Endothelial cell of umbilical vein (primary cell): ENCODE measurements at regions not wholly inside any gene's neighbourhood (a gene's known extent, or its start where the extent isn't known, plus 50 kb on each side); places are given as distances from the start of the nearest gene placed in this dataset.

ENCODE experiments used
- CTCF ChIP-seq, 2 donors: IDR thresholded peaks; 1 replicate in 1 of 2; 2 replicates in 1 of 2; pipeline ENCODE4 v1.5.1; 2011; ENCODE audit warnings: low read length in 2 of 2, mild to moderate bottlenecking in 2 of 2, moderate library complexity in 2 of 2, control low read depth in 1 of 2, inconsistent platforms in 1 of 2, low read depth in 1 of 2; ENCODE audit not compliant: insufficient read depth in 1 of 2; ENCODE audit errors: extremely low read depth in 1 of 2
- GATA2 ChIP-seq: IDR thresholded peaks from 2 replicates; pipeline ENCODE4 v1.7.0; 2011; ENCODE audit warnings: low read depth, mild to moderate bottlenecking, moderate library complexity, mixed read lengths, low read length; ENCODE audit not compliant: insufficient read length, insufficient read depth
- JUN ChIP-seq: IDR thresholded peaks from 2 replicates; pipeline ENCODE4 v1.6.1; 2011; ENCODE audit warnings: borderline replicate concordance, low read depth; ENCODE audit not compliant: insufficient read length, insufficient read depth
- POLR2A ChIP-seq: IDR thresholded peaks from 2 replicates; pipeline ENCODE4 v1.6.1; 2012; ENCODE audit warnings: low read depth, mild to moderate bottlenecking, control low read depth, low read length
- POLR2AphosphoS5 ChIP-seq: IDR thresholded peaks from 2 replicates; pipeline ENCODE4 v1.6.1; 2012; ENCODE audit warnings: low read depth, mild to moderate bottlenecking, control low read depth, low read length, moderate library complexity; ENCODE audit not compliant: insufficient read depth

- TF ChIP-seq CTCF (IDR thresholded peaks at IDR 0.05; ENCODE audit: extremely low read depth in 1 of 2, insufficient read depth in 1 of 2, low read depth in 1 of 2, low read length in 2 of 2), result no peak
- TF ChIP-seq GATA2, result no peak
- TF ChIP-seq JUN, result no peak
- TF ChIP-seq POLR2A, result no peak
- TF ChIP-seq POLR2AphosphoS5, result no peak
Observed at GRCh38 chr16:85228970-85229430, 116.7 kb upstream of the CIBAR2 start.
